ENCODE measurements at regions not wholly inside any gene's neighbourhood (a gene's known extent, or its start where the extent isn't known, plus 50 kb on each side); places are given as distances from the start of the nearest gene placed in this dataset.

GRCh38 chr5:2486373-2486772 lies 265.1 kb downstream of the IRX2 start:
- DNase-seq (ENCODE audit: low spot score) = no peak
- TF ChIP-seq, protein P1, sequence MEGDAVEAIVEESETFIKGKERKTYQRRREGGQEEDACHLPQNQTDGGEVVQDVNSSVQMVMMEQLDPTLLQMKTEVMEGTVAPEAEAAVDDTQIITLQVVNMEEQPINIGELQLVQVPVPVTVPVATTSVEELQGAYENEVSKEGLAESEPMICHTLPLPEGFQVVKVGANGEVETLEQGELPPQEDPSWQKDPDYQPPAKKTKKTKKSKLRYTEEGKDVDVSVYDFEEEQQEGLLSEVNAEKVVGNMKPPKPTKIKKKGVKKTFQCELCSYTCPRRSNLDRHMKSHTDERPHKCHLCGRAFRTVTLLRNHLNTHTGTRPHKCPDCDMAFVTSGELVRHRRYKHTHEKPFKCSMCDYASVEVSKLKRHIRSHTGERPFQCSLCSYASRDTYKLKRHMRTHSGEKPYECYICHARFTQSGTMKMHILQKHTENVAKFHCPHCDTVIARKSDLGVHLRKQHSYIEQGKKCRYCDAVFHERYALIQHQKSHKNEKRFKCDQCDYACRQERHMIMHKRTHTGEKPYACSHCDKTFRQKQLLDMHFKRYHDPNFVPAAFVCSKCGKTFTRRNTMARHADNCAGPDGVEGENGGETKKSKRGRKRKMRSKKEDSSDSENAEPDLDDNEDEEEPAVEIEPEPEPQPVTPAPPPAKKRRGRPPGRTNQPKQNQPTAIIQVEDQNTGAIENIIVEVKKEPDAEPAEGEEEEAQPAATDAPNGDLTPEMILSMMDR (IDR thresholded peaks at IDR 0.05; ENCODE audit: extremely low read depth, missing control alignments) = no peak

DNA sequence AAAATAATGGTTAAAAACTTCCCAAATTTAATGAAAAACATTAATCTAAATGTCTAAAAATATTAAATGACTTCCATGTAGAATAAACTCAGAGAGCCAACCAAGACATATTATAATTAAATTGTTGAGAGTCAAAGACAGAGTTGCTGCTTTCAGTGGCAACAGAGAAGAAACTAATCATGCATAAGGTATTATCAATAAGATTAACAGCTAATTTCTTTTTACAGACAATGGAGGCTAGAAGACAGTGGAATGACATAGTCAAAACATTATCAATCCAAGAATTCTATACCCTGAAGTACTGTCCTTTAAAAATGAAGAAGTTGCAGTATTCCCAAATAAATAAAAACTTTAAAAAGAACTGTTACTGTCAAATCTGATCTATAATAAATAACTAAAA lies 268.7 kb downstream of the IRX2 start:
- TF ChIP-seq, protein P1 (IDR thresholded peaks at IDR 0.05; ENCODE audit: extremely low read depth, missing control alignments) = no peak
- no peak for DNase-seq (ENCODE audit: low spot score)

DNA sequence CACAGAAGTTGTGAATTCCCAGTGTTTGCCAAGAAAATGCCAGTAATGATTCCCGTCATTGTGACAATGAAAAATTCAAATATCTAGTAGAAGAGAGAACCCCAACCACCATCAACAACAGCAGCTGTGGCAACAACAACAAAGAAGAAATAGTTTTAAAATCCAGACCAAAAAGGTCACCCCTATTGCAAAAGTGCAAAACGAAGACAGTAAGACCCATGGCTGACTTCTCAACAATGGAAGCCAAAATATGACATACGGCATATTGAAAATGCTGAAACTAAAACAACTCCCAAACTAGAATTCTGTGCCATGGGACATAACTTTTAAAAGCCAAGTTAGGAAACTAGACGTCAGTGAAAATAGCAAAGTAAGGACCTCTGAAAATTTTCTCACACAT lies 270.6 kb downstream of the IRX2 start:
- TF ChIP-seq, protein P1 (IDR thresholded peaks at IDR 0.05; ENCODE audit: extremely low read depth, missing control alignments) = no peak

DNA sequence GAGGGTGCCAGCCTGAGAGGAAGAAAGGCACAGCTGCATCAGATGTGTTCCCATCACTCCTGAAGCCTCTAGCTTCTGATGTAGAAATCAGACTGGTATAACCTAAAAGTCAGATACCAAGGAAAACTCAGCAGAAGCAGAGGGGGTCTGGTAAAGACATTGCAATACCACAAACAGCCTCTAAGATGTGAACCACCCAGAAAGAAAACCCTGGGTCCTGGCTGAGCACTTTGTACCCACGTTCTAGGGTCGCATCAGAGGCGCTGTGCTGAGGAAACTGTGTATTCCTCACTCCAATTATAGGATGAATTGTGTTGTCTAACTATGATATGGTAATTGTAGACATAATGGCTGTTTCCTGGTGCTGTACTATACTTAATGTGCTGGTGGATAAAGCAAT lies 275.6 kb downstream of the IRX2 start:
- no peak for DNase-seq (ENCODE audit: low spot score)
- TF ChIP-seq, protein P1 (IDR thresholded peaks at IDR 0.05; ENCODE audit: extremely low read depth, missing control alignments) = no peak

More for the DNA sequence above, 270.6 kb downstream of the IRX2 start:
- DNase-seq (ENCODE audit: low spot score) = no peak

GRCh38 chr5:2472670-2473069 lies 278.8 kb downstream of the IRX2 start:
- no peak for DNase-seq (ENCODE audit: low spot score)
- TF ChIP-seq, protein P1 (IDR thresholded peaks at IDR 0.05; ENCODE audit: extremely low read depth, missing control alignments) = no peak

DNA sequence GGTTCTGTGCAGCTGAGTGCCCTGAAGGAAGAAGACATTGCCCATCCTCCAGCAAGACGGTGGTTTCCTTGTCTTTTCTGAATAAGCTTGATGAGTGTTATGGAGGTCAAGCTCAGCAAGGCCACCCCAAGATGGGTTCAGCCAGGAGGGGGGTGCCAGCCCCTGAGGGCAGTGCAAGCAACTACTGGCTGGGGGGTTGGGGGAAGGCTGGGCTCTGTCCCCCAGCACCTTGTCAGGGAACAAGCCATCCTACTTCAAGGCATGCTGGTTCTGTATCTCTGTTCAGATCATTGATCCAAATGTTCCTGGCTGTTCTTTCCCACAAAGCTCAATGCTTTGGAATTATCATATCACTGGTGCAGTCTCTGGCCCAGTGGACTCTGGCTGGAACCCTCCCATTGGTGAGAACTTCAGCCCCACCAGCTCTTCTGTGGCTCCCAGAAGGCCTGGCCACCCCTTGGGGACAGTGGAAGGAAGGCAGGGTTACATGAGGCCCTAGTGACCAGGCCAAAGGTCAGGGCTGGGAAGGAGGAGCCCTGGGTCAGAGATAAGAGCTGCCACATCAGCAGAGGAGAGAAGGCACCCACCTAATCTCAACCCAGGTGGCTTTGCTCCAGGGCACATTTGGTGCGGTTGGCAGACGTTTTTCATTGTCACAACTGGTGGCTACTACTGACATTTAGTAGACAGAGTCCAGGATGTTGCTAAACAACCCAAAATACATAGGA lies 280.2 kb downstream of the IRX2 start:
- TF ChIP-seq, protein P1 (IDR thresholded peaks at IDR 0.05; ENCODE audit: extremely low read depth, missing control alignments) = no peak
- no peak for DNase-seq (ENCODE audit: low spot score)

DNA sequence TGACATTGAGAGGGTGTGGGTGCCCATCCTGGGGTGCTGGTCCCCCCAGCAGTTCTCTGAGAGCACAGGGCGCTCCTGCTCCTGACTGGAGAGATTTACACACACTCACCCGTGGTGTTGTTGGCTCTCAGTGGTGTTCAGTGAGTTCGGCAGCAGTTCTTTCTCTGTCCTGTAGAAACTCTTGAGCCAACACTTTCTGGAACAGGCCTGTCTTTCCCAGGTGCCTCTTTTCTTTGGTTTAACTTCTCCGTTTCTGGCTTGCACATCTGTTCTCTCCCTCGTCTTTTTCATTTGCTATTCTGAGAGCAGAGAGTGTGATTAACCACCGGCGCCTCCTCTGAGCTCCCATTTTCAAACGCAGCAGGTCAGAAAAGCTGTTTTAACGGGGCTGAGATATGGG lies 284.5 kb downstream of the IRX2 start:
- TF ChIP-seq, protein P1 (IDR thresholded peaks at IDR 0.05; ENCODE audit: extremely low read depth, missing control alignments) = no peak
- DNase-seq (ENCODE audit: low spot score) = no peak

Data from GM20000 (cell line).